A673 (cell line): ENCODE measurements at regions not wholly inside any gene's neighbourhood (a gene's known extent, or its start where the extent isn't known, plus 50 kb on each side); places are given as distances from the start of the nearest gene placed in this dataset.

Experiments used
- CTCF ChIP-seq: fragments of 300-800, 200-600 bp; sonication (generic); conservative IDR thresholded peaks from 2 replicates; pipeline ENCODE4 v1.5.1; 2017; ENCODE audit warnings: low read depth, mild to moderate bottlenecking, antibody characterized with exemption, low read length, moderate library complexity, mixed read lengths
- EZH2 ChIP-seq: fragments of 200-600 bp; sonication (generic); IDR thresholded peaks from 2 replicates; pipeline ENCODE4 v1.6.1; 2017; ENCODE audit warnings: borderline replicate concordance, low read depth, mild to moderate bottlenecking, mixed read lengths, antibody characterized with exemption, low read length; ENCODE audit not compliant: poor library complexity, severe bottlenecking

GRCh38 chr5:109938453-109938852 is 248.7 kb downstream of the MAN2A1 start:
- TF ChIP-seq CTCF (no peak), EZH2 (no peak)
